Left renal cortex interstitium (tissue), 4 donors: ENCODE measurements at regions not wholly inside any gene's neighbourhood (a gene's known extent, or its start where the extent isn't known, plus 50 kb on each side); places are given as distances from the start of the nearest gene placed in this dataset.

Experiments
- DNase-seq, 4 donors: peaks; one replicate each; pipeline ENCODE4 v3.0.0-alpha.2; 2013; ENCODE audit warnings: low read depth in 4 of 4, low spot score in 2 of 4, missing footprints in 1 of 4

DNA sequence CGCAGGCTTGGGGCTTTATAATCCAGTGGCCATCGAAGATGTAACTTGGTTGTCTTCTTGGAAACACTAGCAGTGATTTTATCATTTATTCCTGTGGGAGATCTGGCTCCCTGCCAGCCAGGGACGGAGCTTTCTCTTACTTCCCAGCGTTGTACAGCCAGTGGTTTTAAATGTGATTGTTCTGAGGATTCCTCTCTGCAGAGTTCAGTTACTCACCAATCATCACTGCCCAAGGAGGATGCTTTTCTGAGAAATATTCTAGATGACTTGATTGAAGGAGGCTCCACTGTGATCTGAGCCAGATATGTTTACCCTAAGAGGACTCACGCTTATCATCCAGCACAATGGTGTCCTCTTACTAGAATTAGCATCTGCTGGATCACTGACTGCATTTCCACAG, 744.3 kb downstream of the RNF144A start:
- no peak for DNase-seq

DNA sequence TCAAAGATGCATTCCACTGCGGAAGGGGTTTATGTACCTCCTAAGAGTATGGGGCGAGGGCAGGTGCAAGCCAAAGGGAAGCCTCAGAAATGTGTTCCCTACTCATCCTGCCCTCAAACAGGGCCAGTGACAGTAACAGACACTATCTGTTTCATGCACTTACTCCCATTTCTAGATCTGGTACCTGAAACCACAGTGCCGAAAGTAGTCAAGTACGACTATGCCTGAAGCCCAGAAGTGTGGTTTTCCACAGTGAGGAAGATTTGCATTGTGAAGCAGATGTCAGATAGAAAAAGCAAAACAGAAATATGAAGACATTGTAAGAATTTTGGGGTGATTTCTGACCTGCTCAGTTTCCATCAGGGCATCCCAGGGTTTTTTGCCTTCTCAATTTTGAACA, 748.7 kb downstream of the RNF144A start:
- DNase-seq = no peak

DNA sequence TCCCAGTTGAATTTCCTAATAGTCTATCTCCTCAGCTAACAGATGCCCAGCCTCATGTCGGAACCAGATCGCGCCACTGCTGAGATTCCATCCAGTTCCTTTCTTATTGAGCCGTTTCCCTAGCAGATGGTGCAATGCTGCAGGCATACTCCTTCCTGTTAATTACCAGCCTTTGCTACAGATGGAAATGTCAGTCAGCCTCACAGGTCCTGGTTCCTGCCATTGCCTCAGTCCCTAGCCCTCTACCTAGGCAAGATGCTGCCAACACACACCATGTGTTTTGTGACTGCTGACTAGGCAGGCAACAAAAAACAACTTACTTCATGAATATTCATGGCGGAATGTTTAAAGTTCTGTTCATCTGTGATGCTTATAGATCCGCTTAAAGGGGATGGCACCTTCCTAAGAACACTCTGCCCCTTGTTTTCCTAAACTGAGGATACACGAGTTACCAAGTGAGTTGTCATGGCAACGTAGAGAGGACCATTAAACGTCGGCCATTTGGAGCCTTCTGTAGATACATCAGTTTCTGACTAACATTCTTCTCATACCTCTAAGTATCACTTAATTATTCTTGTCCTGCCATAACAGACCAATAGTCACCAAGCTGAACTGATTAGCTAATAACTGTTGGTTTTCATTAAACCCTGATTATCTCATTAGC, 749.5 kb downstream of the RNF144A start:
- no peak for DNase-seq

DNA sequence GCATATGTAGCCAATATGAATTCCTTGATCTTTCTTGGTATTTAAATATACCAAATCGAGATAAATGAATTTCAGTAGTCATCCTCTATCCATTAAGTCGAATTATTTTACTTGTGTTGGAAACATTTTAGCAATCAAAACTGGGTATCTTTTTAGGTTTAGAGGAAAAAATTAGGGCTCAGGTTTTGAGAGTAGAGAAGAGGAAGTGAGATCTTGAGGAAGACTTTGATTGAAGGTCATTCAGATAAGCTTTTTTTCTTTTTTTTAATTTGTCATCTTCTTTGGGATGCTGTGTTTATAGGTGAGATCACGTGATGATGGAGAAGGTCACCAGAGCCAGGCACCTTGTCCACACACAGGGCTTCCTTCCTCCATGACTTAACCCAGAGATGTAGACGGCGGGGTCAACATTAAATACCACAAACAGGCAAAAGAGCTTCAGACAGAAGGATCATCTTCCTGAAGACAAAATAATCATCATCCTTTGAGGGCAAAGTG, 750.1 kb downstream of the RNF144A start:
- no peak for DNase-seq

DNA sequence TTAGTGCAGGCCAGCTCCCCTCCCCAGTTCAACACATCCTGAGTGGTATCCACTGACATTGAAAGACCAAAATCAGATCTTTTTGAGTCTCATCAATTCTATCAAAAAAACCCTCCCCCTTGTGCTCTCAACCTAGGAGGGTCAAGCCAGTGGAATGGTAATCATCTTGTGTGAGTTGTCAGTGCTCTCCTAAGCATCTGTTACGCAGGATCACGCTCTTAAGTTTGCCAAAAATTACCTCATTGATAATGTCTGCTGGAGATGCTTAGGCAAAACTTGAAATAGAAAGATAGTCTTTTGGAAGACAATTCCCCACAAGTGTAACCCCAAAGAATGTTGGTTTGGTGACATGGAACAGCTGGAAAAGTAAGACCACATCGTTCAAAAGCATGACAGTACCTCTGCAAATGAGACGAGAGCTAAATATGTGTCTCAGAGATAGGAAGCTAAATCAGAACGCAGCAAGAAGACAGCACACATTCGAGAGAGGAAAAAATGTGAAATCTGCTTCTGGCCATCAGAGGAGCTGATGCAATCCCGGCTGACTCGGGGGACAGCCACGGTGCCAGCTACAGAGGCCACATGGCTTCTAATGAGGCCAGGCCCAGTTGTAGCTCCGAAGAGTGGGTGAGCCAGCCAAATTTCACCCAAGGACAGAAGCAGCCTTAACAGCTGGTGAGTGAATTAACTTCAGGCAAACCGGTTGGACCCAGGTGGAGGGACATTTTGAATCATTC, 753.9 kb downstream of the RNF144A start:
- no peak for DNase-seq

DNA sequence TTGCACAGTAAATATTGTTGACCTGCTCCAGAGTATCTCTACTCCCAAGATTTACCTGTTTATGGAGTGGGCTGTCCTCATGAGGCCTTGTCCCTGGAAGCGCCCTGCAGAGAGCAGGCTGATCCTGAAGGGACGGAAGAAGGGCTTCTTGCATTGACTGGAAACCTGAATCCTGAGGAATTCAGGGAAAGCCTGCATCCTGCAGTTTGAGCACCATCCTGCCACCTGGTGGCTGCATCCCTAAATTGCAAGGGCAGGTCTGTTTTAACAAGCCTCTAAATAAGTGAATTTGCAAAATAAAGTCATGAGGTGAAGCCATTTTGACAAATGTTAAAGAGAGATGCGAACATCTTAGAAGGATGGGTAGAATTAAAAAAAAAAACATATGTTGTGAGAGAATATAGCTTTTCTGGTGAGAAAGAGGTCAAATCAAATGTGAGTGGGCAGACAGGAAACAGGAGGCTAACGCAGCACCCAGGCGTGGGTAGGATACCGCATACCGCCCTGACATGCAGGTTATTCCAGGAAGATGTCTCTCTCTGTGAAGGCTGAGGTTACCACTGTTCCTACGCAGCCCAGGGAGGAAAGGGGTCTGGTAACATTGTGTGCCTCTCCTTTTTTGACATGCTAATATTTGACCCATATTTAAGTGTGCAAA, 754.9 kb downstream of the RNF144A start:
- DNase-seq = peak; percentile 11 to 38 (median 24)

DNA sequence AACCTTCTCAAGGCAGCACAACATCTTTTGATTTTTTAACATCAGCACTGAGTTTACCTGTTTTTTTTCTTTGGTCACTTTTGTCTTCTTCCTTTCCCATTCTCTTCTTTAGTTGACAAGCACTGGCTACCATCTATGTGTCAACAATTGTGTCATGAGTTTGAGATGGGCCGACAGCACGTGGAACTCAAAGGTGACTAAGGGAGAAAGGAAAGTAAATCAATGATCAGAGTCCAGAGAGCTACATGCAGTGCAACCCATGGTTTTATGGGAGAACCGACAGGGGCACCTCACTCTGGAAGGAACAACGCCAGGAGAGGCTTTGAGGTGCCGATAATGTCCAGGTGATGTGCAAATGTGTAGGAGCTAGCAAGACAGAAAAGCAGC, 755.5 kb downstream of the RNF144A start:
- no peak for DNase-seq

DNA sequence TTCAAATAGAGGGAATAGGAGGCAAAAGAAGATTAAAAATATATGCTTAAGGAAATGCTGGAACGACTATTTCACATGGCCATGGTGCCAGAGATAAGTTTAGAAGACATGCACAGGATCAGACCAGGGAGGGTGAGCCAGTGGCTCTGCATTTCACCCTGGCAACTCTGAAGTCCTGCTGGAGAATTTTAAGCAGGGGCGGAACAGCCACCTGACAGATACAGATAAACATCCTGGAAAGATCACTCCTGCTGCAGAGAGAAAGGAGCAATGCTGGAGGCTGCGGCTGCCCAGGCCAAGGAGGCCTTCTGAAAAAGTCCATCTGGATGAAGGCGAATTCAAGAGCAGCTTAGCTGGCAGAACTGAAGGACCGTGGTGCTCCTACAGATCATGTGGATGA, 755.9 kb downstream of the RNF144A start:
- DNase-seq = no peak

DNA sequence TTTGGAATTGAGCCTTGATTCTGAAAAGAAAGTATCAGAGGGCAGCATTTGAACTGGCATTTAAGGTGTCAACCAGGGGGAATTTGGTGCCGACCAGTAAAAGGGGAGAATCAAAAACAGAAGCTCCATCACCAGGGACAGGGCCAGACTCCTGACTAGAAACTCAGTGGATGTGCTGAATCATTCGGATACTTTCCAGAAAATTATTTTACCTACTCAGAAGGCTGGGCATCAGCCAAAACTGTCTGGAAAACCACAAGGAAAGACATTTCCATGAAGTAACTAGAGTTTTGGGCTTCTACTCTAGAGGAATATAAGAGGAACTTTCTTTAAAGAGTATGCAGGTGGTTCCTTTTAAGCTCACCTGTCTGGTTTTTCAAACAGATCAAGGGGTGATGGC, 756.6 kb downstream of the RNF144A start:
- DNase-seq = no peak

DNA sequence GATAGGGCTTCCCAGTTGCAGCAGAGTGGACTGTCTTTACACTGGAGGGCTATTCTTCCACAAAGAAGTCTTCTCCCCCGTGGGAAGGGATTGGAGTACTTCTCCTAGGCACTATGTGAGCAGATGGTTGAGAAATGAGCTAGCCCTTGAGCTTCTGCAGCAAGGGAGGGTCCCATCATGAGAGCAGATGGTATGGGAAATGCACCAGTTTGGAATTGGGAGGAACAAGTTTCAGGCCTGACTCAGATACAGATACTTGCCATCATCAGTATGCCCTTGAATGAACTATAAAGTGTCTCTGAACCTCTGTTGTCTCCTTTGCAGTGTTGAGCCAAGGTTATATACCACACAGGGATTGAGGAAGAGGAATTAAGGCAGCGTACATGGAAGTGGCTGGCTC, 757.4 kb downstream of the RNF144A start:
- DNase-seq = no peak

DNA sequence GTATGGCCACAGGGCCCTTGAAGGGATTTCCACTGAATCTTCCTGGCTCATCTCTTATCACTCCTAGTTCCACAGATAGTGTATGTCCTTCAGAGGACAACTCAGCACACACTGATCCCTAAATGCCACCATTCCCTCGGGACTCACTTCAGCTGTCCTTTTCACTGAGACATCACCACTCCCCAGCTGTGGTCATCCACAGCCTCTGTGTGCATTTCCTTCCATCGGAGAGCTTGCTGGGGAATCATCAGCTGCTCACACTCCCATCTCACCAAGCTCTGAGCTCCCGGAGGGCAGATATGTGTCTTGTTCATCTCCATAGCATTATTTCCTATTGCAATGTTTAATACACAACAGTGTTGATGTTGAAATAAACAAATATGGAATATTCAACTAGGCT, 759.5 kb downstream of the RNF144A start:
- no peak for DNase-seq

DNA sequence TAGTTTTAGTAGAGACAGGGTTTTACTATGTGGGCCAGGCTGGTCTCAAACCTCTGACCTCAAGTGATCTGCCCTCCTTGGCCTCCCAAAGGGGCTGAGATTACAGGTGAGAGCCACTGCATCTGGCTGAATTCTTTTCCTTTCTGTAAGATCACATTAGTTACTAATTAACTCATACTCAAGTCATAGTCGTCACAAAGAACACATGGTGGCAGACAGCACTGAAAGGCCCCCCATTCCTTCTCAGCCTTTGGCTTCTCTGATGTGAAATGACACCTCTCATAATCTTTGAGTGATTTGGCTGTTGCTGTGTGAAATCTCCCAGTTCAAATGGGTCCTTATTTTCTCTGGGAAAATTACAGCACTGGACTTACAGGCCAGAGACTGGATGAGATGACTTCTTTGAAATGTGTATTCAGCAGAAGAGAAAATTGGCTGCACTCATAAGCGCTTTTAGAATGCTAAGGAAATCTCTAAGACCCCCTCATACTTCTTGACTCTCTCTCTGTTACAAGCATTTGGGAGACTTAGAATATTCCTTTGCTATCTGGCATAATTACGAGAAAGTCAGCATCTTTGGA, 764.8 kb downstream of the RNF144A start:
- no peak for DNase-seq

DNA sequence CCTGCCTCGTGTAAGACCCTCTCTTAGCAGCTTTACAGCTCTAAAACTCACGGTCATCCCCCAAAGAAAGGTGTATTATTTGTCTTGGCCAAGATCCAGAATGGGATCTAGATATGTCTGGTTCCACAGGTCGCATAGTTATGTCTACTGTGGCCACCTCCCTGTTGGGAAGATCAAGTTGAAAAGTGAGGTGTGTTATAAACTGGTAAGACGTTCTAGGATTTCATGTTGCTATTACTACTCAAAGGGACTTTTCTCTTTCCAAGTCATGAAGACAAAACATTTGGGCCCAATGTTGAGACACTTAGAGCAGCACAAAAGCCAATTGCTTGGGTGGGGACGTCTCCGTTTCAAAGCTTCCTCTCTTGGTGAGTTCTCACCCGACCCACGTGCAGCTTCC, 766.0 kb downstream of the RNF144A start:
- DNase-seq = no peak

DNA sequence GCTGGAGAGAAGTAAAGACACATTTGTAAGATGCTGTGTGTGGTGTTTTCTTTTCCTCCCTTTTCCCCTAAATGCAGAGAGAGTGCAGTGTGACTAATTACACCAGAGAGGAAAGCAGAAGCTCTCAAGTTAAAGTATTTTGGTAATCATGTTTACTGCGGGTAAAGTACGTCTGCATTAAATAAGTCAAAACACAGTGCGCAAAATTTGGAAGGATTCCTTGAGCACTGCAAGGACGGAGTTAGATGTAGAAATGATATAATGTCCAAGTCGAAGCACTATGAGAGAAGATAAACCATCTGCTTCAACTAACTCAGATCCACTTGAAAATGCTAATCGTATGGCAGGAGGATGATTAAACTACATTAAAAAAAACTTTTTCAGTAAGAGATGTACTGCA, 766.5 kb downstream of the RNF144A start:
- DNase-seq = no peak

DNA sequence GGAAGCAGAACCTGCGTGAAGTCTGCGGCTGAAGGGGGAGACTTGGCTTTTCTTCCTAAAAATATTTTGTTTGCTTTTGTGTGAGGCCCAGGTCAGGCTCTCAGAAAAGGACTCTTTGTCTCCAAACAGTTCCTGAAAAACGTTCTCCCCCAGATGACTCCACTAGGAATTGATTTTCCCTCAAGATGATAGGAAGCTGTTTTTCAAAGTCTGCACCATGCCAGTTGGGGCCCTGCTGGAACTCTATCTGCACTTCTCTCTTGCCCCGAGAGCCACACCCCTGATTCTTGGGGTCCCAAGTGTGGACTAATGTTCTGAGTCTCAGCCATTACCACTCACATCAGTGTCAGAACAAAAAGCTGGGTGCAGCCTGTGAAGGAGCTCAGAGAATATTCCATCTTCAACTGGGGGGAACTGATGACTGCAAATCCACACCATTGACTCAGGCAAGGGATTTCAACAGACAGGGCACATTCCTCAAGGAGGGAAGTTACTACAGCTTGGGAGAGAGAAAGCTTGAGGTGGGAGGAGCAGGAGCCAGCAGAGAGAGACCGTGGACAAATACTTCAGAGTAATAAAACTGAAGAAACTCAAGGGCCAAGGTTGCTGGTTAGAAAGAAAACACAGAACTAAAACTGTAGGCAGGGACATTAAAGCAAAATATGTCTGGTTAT, 768.3 kb downstream of the RNF144A start:
- no peak for DNase-seq

DNA sequence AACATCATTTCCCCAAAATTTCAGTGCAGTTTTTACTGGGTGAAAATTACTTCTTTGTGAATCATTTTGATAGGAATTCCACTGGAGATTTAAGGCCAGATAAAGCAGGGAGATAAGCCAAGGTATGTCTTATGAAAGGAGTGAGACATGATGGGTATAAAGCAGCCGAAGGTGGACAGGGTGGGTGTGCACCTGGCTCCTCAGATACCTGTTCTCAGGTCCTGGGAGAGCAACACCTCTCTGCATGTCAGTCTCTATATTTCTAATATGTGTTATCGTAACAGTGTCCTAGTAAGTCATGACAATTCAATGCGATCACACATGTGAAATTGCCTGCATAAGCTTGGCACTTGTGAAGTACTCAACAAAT, 768.8 kb downstream of the RNF144A start:
- DNase-seq = no peak

DNA sequence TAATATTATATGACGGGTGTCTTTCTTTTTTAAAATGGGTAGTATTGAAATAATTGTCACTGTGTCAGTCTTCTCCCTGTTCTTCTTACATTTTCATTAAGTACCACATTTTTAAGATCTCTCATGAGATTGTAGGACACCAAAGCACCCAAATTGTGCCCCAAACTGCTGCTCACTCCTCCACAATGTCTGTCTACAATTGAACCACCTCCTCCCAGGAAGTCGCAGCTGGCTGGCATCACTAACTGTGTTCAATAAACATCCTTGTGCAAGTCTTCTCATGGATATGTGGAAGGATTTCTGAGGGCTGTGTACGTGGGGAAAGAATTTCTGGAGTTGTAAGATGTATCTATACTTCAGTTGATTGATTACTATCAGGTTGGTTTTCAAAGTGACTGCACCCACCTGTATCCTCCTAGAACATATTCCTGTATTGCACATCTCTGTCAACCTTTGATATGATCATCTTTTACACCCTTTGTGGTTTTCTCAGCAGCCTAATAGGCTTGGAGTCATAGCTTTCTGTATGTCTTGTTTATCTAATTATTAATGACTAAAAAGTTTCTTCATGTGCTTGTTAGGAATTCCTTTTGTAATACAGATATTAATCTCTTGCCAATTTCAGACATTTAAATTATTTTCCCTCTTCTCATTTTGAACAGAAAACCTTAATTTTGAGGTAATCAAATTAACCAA, 774.9 kb downstream of the RNF144A start:
- DNase-seq = no peak

DNA sequence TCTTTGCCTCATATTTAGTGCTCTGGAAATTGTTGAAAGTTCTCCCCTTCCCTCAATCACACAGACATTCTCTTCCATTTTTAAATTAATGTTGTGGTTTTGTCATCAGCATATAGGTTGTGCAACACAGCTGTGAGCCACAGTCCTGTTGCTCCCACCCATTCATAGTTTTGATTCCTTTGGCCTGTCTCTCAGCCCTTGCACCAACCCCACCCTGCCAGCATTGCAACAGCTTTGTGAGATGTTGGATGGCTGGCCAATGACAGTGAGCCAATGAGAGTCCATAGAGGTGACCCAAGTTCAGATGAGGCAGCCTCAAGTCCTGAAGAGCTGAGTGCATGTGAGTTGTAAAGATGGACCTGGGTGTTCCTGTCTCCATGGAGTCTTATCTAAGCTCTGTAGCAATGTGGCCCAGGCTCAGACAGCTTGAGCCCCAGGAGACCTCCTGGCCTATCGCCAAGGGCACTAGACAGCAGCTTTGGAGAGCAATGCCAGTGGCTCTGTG, 775.5 kb downstream of the RNF144A start:
- no peak for DNase-seq

DNA sequence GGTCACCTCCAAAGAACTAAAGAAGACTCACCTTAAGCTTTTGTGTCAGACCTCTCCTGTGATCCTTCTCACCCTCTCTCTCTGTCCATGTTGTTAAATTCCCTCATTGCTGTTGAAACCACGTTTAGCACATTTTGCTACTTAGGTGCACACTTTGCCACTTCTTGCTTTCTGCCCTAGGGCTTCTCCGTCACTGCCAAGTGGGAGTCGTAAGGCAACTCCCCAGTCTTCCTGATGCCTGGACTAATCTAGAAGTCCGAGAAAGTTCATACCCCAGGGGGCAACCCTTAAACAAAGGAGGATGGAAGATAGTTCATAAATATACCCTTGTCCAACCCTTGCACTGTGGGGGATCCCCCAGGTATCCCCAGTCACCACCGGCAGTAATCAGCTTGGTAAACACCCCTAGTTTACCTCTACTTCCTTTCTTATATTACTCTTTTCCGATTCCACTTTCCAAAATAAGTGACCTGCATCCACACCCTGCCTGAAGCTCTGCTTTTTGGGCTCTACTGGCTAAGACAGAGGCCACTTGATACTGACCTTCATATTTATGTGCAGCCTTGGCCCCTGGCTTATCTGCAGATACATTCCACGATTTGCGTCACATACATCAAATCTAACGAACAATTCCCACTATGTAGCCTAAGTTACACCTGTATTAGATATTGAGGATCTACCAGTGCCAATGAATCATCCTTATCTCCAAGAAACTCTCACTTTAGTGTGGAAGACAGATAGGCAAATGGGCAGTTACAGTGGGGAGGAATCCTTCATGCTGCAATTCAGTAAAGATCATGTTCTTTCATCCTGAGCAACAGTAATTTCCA, 776.2 kb downstream of the RNF144A start:
- DNase-seq = no peak
